Stimulated activated CD4-positive, alpha-beta T cell treated with anti-CD3 and anti-CD28 coated beads, Interleukin-1b, Interleukin-23, amount 100 ng/mL, for 4 hours (primary cell): ENCODE measurements at regions not wholly inside any gene's neighbourhood (a gene's known extent, or its start where the extent isn't known, plus 50 kb on each side); places are given as distances from the start of the nearest gene placed in this dataset.
"Not testable (repeated sequence)": the region's sequence is repeated elsewhere in the genome, so short reads cannot be mapped to it uniquely, and the experiment has no call there.

Experiments
- DNase-seq, 2 donors: peaks; one replicate each; pipeline ENCODE4 v3.0.0-alpha.2; 2020; ENCODE audit warnings: low read depth in 2 of 2

DNA sequence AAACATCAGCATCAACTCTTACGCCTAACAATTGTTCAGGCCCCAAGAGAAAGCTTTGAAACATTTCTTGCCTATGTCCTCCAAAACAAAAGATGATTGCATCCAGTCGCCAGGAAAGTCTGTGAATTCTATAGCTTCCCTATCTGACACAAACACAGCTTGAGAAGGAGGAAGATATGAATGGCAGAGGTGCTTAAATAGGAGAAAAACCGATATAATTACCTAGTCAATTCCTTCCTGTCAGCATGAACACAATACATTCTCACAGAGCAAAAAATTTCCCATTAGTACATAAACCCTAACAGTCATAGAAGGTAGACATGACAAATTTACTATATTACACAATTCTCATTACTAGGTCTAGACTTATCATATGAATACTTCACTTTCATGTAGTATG, 326.5 kb downstream of the CGGBP1 start:
- no peak for DNase-seq

DNA sequence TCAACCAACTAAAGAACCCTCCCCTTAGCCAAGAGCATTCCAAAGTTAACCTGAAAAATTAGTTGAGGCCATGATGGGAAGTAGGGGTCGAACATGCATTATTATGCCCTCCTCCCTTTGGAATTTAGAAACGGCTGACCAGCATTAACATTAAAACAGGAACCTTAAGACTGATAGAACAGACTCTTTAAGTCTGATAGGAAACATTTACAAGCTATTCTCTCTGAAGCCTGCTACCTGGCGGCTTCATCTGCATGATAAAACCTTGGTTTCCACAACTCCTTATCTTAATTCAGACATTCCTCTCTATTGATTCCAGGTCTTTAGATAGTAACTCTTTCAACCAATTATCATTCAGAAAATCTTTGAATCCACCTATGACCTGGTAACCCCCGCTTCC, 331.0 kb downstream of the CGGBP1 start:
- no peak for DNase-seq

DNA sequence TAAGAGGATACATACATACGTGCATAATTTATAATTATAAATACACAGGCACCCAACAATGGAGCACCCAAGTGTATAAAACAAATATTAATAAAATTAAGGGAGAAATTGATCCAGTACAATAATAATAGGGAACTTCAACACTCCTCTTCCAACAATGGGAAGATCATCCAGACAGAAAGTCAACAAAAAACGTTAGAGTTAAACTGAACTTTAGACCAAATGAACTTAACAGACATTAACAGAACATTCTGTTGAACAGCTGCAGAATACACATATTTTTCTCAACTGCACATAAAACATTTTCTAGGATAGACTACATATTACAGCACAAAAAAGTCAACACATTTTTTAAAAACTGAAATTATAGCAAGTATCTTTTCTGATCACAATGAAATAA, 339.7 kb downstream of the CGGBP1 start:
- no peak for DNase-seq

DNA sequence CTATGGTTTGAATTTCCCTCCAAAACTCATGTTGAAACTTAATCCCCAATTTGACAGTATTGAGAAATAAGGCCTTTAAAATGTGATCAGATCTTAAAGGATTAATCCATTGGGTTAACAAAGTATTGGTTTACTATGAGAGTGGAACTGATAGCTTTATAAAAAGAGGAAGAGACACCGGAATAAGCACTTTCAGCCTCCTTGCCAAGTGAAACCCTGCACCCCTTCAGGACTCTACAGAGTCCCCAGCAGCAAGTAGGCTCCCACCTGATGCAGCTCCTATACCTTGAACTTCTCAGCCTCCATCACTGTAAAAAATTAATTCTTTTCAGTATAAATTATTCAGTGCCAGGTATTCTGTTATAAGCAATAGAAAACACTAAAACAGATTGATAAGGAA, 348.3 kb downstream of the CGGBP1 start:
- DNase-seq = no peak

- DNase-seq = no peak
Measured at GRCh38 chr3:87710028-87710427, 348.8 kb downstream of the CGGBP1 start.

DNA sequence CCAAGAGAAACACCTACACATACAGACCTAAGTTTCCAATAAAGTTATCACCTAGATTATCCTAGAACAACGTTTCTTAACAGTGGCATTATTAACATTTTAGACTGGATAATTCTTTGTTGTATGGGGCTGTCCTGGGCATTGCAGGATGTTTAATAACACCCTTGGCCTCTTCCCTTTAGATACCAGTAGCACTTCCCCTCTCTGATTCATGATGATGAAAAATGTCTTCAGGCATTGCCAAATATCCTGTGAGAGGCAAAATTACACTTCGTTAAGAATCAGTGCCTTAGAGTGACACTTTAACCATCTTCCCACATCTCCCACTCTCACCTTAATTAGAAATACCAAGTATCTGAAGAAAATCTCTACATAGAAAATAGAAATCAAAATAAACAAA, 352.6 kb downstream of the CGGBP1 start:
- no peak for DNase-seq

- DNase-seq = no peak
Measured at GRCh38 chr3:87702600-87702999, 356.2 kb downstream of the CGGBP1 start.

DNA sequence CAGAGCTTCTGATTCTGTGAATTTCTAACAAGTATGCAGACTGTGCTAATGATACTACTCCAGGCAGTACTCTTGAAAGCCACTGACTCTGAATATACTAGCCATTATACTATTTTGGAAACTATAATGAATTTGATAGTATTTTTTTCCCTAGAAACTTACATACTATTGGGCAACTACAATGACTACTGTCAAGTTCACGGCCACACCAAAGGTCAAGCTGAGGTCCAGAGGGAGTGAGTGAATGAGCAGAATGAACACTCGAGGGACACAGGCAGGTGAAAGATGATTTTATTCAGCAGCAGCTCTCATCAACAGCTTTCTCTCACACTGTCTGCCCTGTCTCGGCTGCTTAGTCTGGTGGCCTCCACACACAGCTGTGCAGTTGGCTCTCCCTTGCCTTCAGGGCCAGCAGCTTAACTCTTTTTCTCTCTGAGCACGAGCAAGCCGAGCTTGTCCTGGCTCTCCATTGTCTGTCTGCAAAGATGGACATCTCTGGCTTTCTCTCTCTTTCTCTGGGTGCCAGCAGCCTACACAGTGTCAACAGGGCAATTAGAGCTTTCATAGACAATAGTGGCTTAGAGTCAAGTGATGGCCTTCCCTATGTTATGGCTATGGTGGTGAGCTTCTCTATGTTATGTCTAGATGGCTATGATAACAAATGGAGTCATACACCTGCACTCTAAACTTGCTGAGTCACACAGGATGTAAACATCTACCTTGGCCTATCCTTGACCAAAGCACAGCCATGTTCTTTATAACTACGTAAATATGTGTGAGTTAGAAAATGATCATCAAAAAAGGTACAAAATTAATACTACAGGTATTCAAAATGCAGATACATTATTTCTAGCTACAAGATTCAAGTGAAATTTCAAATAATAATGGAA, 362.4 kb downstream of the CGGBP1 start:
- no peak for DNase-seq

GRCh38 chr3:87694678-87695077, 364.1 kb downstream of the CGGBP1 start:
- no peak for DNase-seq

GRCh38 chr3:87691109-87691508, 367.7 kb downstream of the CGGBP1 start:
- no peak for DNase-seq

DNA sequence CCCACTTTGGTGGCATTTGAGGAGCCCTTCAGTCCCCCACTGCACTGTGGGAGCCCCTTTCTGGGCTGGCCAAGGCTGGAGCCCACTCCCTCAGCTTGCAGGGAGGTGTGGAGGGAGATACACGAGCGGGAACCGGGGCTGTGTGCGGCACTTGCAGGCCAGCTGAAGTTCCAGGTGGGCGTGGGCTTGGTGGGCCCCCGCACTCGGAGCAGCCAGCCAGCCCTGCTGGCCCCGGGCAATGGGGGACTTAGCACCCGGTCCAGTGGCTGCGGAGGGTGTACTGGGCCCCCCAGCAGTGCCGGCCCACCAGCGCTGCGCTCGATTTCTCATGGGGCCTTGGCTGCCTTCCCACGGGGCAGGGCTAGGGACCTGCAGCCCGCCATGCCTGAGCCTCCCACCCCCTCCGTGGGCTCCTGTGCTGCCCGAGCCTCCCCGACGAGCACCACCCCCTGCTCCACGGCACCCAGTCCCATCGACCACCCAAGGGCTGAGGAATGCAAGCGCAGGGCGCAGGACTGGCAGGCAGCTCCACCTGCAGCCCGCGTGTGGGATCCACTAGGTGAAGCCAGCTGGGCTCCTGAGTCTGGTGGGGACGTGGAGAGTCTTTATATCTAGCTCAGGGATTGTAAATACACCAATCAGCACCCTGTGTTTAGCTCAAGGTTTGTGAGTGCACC, 379.7 kb downstream of the CGGBP1 start:
- DNase-seq = not testable (repeated sequence)

DNA sequence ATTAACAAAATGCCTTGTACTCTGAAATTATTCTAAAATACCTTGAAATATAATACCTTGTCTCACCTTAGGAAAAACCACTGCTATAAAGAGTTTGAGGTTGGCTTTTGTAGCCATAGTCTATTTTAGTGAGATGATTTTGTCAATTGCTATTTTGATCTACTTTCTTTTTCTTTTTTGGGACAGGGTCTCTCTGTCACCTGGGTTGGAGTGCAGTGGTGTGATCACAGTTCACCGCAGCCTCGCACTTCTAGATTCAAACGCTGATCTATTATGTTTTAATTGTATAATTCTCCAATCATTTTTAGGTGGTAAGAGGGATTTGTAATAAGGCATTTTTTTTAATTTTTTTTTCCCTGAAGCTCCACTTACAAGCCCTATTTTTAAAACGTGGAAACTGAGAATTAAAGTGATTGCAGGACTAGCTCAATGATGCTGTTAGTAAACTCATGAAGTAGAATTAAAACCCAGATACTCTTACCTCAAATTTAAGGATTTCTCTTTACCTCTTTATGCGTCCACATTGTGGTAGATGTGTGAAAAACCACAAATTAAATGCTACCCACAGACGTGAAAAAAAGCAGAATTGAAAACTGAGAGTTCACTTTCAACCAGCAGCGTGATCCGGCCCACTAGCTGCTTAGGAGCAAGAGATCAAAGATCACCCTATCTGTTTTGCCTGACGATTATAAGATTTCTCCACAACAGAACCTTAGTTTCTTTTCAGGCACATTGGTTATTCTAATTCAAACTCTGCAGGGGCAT, 384.2 kb downstream of the CGGBP1 start:
- DNase-seq = no peak

GRCh38 chr3:87673132-87673531, 385.7 kb downstream of the CGGBP1 start:
- no peak for DNase-seq

DNA sequence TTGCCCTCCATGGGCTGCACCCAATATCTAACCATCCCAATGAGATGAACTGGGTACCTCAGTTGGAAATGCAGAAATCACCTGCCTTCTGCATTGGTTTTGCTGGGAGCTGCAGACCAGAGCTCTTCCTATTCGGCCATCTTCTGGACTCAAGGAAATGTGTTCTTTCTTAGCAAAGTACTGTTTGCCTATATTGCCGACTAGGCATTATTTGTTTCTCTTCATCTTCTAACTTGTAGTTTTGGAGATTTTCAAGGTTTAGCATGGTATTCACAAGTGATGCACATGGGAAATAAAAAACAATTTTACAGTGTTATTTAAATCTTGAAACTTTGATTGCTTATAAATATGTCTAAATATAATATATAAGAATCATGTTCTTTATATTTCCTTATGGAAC, 377.8 kb upstream of the POU1F1 start:
- DNase-seq = no peak

DNA sequence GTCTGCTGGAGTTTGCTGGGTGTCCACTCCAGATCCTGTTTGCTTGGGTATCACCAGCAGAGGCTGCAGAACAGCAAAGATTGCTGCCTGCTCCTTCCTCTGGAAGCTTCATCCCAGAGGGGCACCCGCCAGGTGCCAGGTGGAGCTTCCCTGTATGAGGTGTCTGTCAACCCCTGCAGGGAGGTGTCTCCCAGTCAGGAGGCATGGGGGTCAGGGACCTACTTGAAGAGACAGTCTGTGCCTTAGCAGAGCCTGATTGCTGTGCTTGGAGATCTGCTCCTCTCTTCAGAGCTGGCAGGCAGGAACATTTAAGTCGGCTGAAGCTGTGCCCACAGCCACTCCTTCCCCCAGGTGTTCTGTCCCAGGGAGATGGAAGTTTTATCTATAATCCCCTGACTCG, 376.8 kb upstream of the POU1F1 start:
- DNase-seq = not testable (repeated sequence)

DNA sequence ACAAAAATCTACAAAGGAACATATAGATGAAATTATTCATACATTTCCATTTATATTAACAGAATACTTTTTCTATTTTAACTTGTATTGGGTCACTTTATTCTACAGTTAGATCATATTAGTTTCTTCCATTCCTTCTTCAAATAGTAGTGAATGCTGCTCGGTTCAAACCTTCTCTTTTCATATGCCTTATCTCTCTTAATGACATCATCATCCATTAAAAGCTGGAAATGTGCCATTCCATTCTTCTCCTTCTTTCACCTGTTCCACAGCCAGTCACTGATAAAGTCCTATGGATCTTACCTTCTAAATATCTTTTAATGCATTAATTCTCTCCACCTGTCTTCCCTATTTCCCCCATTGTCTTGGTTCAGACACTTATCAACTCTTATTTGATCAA, 358.0 kb upstream of the POU1F1 start:
- no peak for DNase-seq

GRCh38 chr3:87627316-87627715, 350.9 kb upstream of the POU1F1 start:
- DNase-seq = no peak

- no peak for DNase-seq
Measured at GRCh38 chr3:87626546-87626945, 350.2 kb upstream of the POU1F1 start.

- DNase-seq = no peak
Measured at GRCh38 chr3:87625876-87626275, 349.5 kb upstream of the POU1F1 start.

- no peak for DNase-seq
Measured at GRCh38 chr3:87624860-87625259, 348.5 kb upstream of the POU1F1 start.

DNA sequence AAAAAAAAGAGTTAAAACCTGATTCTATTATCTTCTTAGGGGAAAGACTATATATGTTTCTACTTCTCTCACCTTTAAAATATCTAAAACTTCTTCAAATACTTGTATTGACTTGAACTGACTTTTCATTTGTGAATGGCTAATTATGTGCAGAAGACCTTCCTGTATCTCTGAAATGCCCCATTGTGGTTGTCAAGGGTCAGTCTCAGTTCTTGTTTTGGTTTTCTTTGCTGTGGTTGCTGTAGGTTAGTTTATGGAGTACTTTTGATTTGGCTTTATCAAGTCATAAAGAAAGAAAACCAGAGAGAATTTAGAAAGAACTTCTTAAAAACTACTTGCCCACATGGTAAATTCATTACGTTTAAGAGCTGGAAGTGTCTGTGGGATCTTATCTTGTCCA, 345.3 kb upstream of the POU1F1 start:
- no peak for DNase-seq

GRCh38 chr3:87615506-87615905, 339.1 kb upstream of the POU1F1 start:
- DNase-seq = no peak

- no peak for DNase-seq
Measured at GRCh38 chr3:87614998-87615397, 338.6 kb upstream of the POU1F1 start.
